ENCODE measurements at regions not wholly inside any gene's neighbourhood (a gene's known extent, or its start where the extent isn't known, plus 50 kb on each side); places are given as distances from the start of the nearest gene placed in this dataset.

DNA sequence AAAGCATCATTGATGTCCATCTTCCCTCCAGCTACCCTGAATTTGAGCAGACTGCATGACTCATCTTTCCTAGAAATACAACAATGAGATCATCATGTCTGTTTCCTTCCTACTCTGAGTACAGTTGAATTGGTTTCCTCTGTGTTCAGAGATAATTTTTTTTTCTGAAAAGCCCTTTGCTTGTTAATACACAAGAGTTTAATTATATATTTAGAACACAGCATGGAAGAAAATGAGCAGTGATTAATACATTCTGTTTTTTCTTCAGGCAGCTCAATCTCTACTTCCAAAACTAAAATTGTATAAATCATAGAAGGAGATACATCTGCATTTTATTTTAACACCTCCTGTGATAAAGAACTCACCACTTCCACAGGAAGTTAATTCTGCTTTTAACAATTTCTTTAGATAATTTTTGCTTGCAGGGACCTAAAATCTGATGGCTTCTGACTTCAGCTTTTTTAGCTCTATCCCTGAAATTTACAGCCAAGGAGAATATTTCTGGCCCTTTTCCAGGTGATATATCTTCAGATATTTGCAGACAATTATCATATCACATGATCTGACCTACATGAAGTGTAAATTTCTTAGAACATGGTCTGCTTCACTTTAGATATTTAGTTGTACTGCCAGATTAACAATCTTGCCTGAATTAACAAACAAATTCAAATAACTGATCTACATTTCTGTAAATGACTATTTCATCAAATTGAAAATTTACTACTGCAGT is 249.0 kb downstream of the TRIB2 start (continued):
- no peak for TF ChIP-seq SAP30 (IDR thresholded peaks at IDR 0.05; ENCODE audit: insufficient read depth, insufficient replicate concordance, low read length)
- TF ChIP-seq RNF2 (IDR thresholded peaks at IDR 0.05; ENCODE audit: borderline replicate concordance, low read depth, low read length, missing control alignments, poor library complexity, severe bottlenecking), result no peak
- no peak for TF ChIP-seq JUND (IDR thresholded peaks at IDR 0.05; ENCODE audit: low read length)
- TF ChIP-seq SP2 (IDR thresholded peaks at IDR 0.05; ENCODE audit: low read length), result no peak
- TF ChIP-seq KDM4A (IDR thresholded peaks at IDR 0.05; ENCODE audit: low read depth, low read length, severe bottlenecking), result no peak
- TF ChIP-seq CBX5 (IDR thresholded peaks at IDR 0.05; ENCODE audit: low read depth, low read length), result no peak
- no peak for TF ChIP-seq POLR2A (IDR thresholded peaks at IDR 0.05; ENCODE audit: control extremely low read depth in 1 of 2, low read depth in 2 of 2, low read length in 2 of 2)
- TF ChIP-seq SUZ12 (IDR thresholded peaks at IDR 0.05; ENCODE audit: low read length), result no peak

Measured in H1 (cell line).